Neural cell (in vitro differentiated cells): ENCODE measurements at regions not wholly inside any gene's neighbourhood (a gene's known extent, or its start where the extent isn't known, plus 50 kb on each side); places are given as distances from the start of the nearest gene placed in this dataset.
"Not testable (repeated sequence)": the region's sequence is repeated elsewhere in the genome, so short reads cannot be mapped to it uniquely, and the experiment has no call there.

ENCODE experiments used
- H2AFZ ChIP-seq: fragments of 200-600, 300-800 bp; sonication (generic), shearing (Covaris generic); 2 replicates; pipeline ENCODE4 v1.6.0; 2014; ENCODE audit warnings: low read depth, mild to moderate bottlenecking, antibody characterized with exemption, low read length, moderate library complexity
- H3F3A ChIP-seq: fragments of 200-600 bp; shearing (Covaris generic); 2 replicates; pipeline ENCODE4 v1.6.1; 2016; ENCODE audit warnings: mild to moderate bottlenecking, moderate library complexity, mixed read lengths, antibody characterized with exemption, low read length; ENCODE audit not compliant: insufficient read depth, poor library complexity, severe bottlenecking
- H3K27ac ChIP-seq: fragments of 200-600, 300-800 bp; sonication (generic), shearing (Covaris generic); 2 replicates; pipeline ENCODE4 v1.5.1; 2014; ENCODE audit warnings: mild to moderate bottlenecking, low read length, moderate library complexity
- H3K27me3 ChIP-seq: fragments of 300-800, 200-600 bp; sonication (generic), shearing (Covaris generic); 2 replicates; pipeline ENCODE4 v1.6.0; 2014; ENCODE audit warnings: mild to moderate bottlenecking, low read depth, low read length, moderate library complexity; ENCODE audit not compliant: insufficient read depth
- H3K36me3 ChIP-seq: fragments of 300-800, 200-600 bp; sonication (generic), shearing (Covaris generic); 2 replicates; pipeline ENCODE4 v1.5.1; 2014; ENCODE audit warnings: mild to moderate bottlenecking, antibody characterized with exemption, low read length, moderate library complexity; ENCODE audit not compliant: insufficient read depth
- H3K4me2 ChIP-seq: fragments of 300-800, 200-600 bp; sonication (generic), shearing (Covaris generic); 2 replicates; pipeline ENCODE4 v1.6.0; 2014; ENCODE audit warnings: mild to moderate bottlenecking, low read length
- H3K4me3 ChIP-seq: fragments of 300-800, 200-600 bp; sonication (generic), shearing (Covaris generic); 2 replicates; pipeline ENCODE4 v1.5.1; 2014; ENCODE audit warnings: mild to moderate bottlenecking, low read length, moderate library complexity
- H3K79me2 ChIP-seq: fragments of 200-600 bp; shearing (Covaris generic); replicated peaks from 2 replicates; pipeline ENCODE4 v1.6.0; 2014; ENCODE audit warnings: mild to moderate bottlenecking, low read length, moderate library complexity; ENCODE audit not compliant: insufficient read depth
- H3K9ac ChIP-seq: fragments of 300-800, 200-600 bp; sonication (generic), shearing (Covaris generic); 2 replicates; pipeline ENCODE4 v1.6.1; 2016; ENCODE audit warnings: mild to moderate bottlenecking, low read length, mixed read lengths
- H3K9me2 ChIP-seq: fragments of 200-600 bp; shearing (Covaris generic); 2 replicates; pipeline ENCODE4 v1.6.1; 2016; ENCODE audit warnings: mild to moderate bottlenecking, low read length, mixed read lengths; ENCODE audit not compliant: insufficient read depth
- H3K9me3 ChIP-seq: fragments of 200-600, 300-800 bp; sonication (generic), shearing (Covaris generic); 2 replicates; pipeline ENCODE4 v1.6.1; 2016; ENCODE audit warnings: mild to moderate bottlenecking, mixed run types, low read length, moderate library complexity, mixed read lengths
- H4K20me1 ChIP-seq: fragments of 200-600 bp; shearing (Covaris generic); 2 replicates; pipeline ENCODE4 v1.6.1; 2016; ENCODE audit warnings: mild to moderate bottlenecking, mixed run types; ENCODE audit not compliant: insufficient read depth
- EP300 ChIP-seq: fragments of 450-650 bp; conservative IDR thresholded peaks from 2 replicates; pipeline ENCODE4 v1.6.1; 2014; ENCODE audit warnings: antibody characterized with exemption, mild to moderate bottlenecking, moderate library complexity; ENCODE audit not compliant: poor library complexity, severe bottlenecking
- EZH2 ChIP-seq: fragments of 200-600, 300-800 bp; shearing (Covaris generic), sonication (generic); IDR thresholded peaks from 2 replicates; pipeline ENCODE4 v1.6.1; 2014; ENCODE audit warnings: antibody characterized with exemption, low read length, borderline replicate concordance, mild to moderate bottlenecking; ENCODE audit not compliant: insufficient read depth, poor library complexity, severe bottlenecking
- MXI1 ChIP-seq: fragments of 450-650 bp; conservative IDR thresholded peaks from 2 replicates; pipeline ENCODE4 v1.6.1; 2014; ENCODE audit warnings: antibody characterized with exemption, mild to moderate bottlenecking; ENCODE audit not compliant: poor library complexity, severe bottlenecking
- POLR2AphosphoS5 ChIP-seq: IDR thresholded peaks from 2 replicates; pipeline ENCODE4 v1.6.1; 2012
- RAD21 ChIP-seq: fragments of 450-650 bp; conservative IDR thresholded peaks from 2 replicates; pipeline ENCODE4 v1.6.1; 2014; ENCODE audit warnings: antibody characterized with exemption, mild to moderate bottlenecking, moderate library complexity
- REST ChIP-seq: IDR thresholded peaks from 2 replicates; pipeline ENCODE4 v1.6.1; 2012; ENCODE audit warnings: borderline replicate concordance
- SMC3 ChIP-seq: fragments of 450-650 bp; conservative IDR thresholded peaks from 2 replicates; pipeline ENCODE4 v1.6.1; 2014; ENCODE audit warnings: antibody characterized with exemption, mild to moderate bottlenecking, moderate library complexity; ENCODE audit not compliant: poor library complexity
- TAF1 ChIP-seq: IDR thresholded peaks from 2 replicates; pipeline ENCODE4 v1.6.1; 2012; ENCODE audit warnings: low read depth
- TF ChIP-seq, protein P1 (sequence below): fragments of 450-650 bp; IDR thresholded peaks from 2 replicates; pipeline ENCODE4 v1.5.1; 2014; ENCODE audit warnings: antibody characterized with exemption, mild to moderate bottlenecking, moderate library complexity; ENCODE audit not compliant: poor library complexity, severe bottlenecking

DNA sequence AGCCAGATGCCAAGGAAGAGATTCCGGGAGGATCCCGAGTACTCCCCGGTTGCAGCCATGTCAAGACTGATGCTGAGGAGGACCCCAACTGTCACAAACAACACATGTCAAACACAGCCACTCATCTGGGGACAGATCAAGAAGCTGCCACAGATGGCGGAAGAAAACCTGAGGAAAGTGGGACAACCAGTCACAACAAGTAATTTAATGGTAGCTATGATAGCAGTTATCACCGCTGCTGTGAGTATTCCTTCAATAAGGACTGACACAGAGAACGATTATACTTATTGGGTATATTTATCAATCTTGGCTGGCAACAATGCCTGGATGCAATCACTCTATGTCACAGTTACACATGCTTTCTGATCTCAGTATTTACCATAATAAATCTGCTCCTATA, 763.4 kb downstream of the DHX35 start:
- H3K27me3 ChIP-seq, H3K9me3 ChIP-seq: not testable (repeated sequence)

DNA sequence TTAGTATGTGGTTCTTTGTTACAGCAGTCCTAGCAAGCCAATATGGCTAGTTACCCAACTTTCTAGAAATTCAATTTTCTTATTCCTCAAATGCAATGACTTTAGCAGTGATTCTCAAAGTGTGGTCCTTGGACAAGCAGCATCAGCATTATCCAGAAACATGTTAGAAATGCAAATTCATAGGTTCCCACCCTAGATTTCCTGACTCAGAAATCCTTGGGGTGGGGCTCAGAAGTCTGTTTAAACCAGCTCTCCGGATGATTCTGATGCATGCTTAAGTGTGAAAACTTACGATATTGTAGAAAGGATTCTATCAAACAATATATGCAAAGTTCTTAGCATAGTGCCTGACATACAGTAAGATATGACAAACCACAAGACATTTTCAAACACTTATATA, 757.1 kb downstream of the DHX35 start:
- no peak overlapping the region for H3K4me3 ChIP-seq
- H3K79me2 ChIP-seq = no peaks in the 10 kb centered on the region
- H3K9me3 ChIP-seq = no peaks in the 10 kb centered on the region
- no peaks in the 10 kb centered on the region for H3K9me2 ChIP-seq
- H3K4me2 ChIP-seq = no peak overlapping the region
- H3K27me3 ChIP-seq = no peaks in the 10 kb centered on the region
- H3K36me3 ChIP-seq = no peaks in the 10 kb centered on the region
- TF ChIP-seq MXI1 = no peak
- TF ChIP-seq RAD21 = no peak
- TF ChIP-seq POLR2AphosphoS5 = no peak
- no peak for TF ChIP-seq SMC3
- TF ChIP-seq REST = no peak
- TF ChIP-seq EZH2 = no peak
- TF ChIP-seq, protein P1, sequence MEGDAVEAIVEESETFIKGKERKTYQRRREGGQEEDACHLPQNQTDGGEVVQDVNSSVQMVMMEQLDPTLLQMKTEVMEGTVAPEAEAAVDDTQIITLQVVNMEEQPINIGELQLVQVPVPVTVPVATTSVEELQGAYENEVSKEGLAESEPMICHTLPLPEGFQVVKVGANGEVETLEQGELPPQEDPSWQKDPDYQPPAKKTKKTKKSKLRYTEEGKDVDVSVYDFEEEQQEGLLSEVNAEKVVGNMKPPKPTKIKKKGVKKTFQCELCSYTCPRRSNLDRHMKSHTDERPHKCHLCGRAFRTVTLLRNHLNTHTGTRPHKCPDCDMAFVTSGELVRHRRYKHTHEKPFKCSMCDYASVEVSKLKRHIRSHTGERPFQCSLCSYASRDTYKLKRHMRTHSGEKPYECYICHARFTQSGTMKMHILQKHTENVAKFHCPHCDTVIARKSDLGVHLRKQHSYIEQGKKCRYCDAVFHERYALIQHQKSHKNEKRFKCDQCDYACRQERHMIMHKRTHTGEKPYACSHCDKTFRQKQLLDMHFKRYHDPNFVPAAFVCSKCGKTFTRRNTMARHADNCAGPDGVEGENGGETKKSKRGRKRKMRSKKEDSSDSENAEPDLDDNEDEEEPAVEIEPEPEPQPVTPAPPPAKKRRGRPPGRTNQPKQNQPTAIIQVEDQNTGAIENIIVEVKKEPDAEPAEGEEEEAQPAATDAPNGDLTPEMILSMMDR = no peak
- no peak for TF ChIP-seq EP300
- TF ChIP-seq TAF1 = no peak
- no peak overlapping the region for H2AFZ ChIP-seq
- no peaks in the 10 kb centered on the region for H3F3A ChIP-seq
- H3K9ac ChIP-seq = no peak overlapping the region
- H4K20me1 ChIP-seq = no peaks in the 10 kb centered on the region
- H3K27ac ChIP-seq = no peak overlapping the region

More for the DNA sequence above, 763.4 kb downstream of the DHX35 start:
- not testable (repeated sequence) for H3K9ac ChIP-seq, H3K27ac ChIP-seq, H3K9me2 ChIP-seq, H4K20me1 ChIP-seq, H3K36me3 ChIP-seq, H3K4me2 ChIP-seq, H3K4me3 ChIP-seq, H2AFZ ChIP-seq, H3F3A ChIP-seq, H3K79me2 ChIP-seq
- TF ChIP-seq EP300 (peak; percentile 83), POLR2AphosphoS5 (peak; percentile 67)

- no peaks in the 10 kb centered on the region for H3K9me2 ChIP-seq
- no peaks in the 10 kb centered on the region for H3K79me2 ChIP-seq
- H3K9me3 ChIP-seq = no peaks in the 10 kb centered on the region
- H3K9ac ChIP-seq = no peak overlapping the region
- H3F3A ChIP-seq = no peaks in the 10 kb centered on the region
- H4K20me1 ChIP-seq = no peaks in the 10 kb centered on the region
- no peaks in the 10 kb centered on the region for H3K36me3 ChIP-seq
- H3K27me3 ChIP-seq = no peaks in the 10 kb centered on the region
- no peak overlapping the region for H2AFZ ChIP-seq
- no peak overlapping the region for H3K27ac ChIP-seq
- no peak overlapping the region for H3K4me2 ChIP-seq
- TF ChIP-seq SMC3 (no peak), RAD21 (no peak), REST (no peak), MXI1 (no peak), EP300 (no peak)
- TF ChIP-seq, protein P1 = no peak
- no peak overlapping the region for H3K4me3 ChIP-seq
Observed at GRCh38 chr20:39717936-39718335, 755.8 kb downstream of the DHX35 start.
